ENCODE measurements at regions not wholly inside any gene's neighbourhood (a gene's known extent, or its start where the extent isn't known, plus 50 kb on each side); places are given as distances from the start of the nearest gene placed in this dataset.
"Not testable (repeated sequence)": the region's sequence is repeated elsewhere in the genome, so short reads cannot be mapped to it uniquely, and the experiment has no call there.

GRCh38 chr6:13874191-13874549 is 50.6 kb upstream of the RNF182 start:
- ATAC-seq = peak; percentile 37
- intact Hi-C loops (cut with DNase I, micrococcal nuclease) = loop anchor here in 1 of 2 donors (10.0 kb wide), 1 partner anchor 79 kb away; no protein-coding TSS in a partner anchor
- no peak for DNase-seq

- intact Hi-C loops (cut with DNase I, micrococcal nuclease) = loop anchor here in 1 of 2 donors (10.0 kb wide), 1 partner anchor 79 kb away; no protein-coding TSS in a partner anchor
- peak; percentile 88 for ATAC-seq
These were observed 51.2 kb upstream of the RNF182 start for GRCh38 chr6:13873288-13874190.

GRCh38 chr6:13872681-13873080 is 52.1 kb upstream of the RNF182 start:
- ATAC-seq (no peak), DNase-seq (no peak)
- intact Hi-C loops (cut with DNase I, micrococcal nuclease) = loop anchor here in 1 of 2 donors (10.0 kb wide), 1 partner anchor 78 kb away; no protein-coding TSS in a partner anchor

More at GRCh38 chr6:13873288-13874190, 51.2 kb upstream of the RNF182 start:
- DNase-seq = peak; percentile 54 to 83

GRCh38 chr6:13872006-13872405 is 52.7 kb upstream of the RNF182 start:
- DNase-seq = not testable (repeated sequence)

DNA sequence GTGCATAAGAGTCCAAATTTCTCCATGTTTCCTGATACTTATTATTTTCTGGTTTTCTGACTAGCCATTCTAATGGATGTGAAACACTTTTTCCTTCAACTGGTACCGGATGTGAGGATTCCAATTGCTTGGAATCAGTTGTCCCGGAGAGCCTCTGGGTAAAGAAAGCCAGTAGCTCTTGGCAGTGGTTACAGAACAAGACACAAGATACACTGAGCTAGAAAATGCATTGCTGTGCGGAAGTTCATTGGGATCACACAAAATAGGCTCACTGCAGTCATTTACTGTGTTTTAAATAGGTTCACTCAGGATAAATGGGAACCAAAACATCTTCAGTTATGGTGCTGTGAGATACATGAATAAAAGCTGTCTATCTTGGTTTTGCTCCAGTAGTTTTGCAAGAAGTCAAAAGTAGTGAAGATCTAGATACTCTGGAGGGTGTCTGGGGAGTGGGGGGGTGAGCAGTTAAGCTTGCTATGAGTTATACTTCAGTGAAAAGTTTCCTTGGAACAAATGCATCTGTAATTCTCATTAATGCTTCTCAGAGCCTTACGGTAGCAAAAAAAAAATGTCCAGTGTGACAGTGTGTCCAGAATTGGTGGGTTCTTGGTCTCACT is 54.4 kb upstream of the RNF182 start:
- DNase-seq (no peak), ATAC-seq (no peak)
- intact Hi-C loops (cut with DNase I, micrococcal nuclease) = loop anchor here in 1 of 2 donors (10.0 kb wide), 1 partner anchor 76 kb away; no protein-coding TSS in a partner anchor

More at GRCh38 chr6:13872006-13872405, 52.7 kb upstream of the RNF182 start:
- ATAC-seq = not testable (repeated sequence)
- intact Hi-C loops (cut with DNase I, micrococcal nuclease) = loop anchor here in 1 of 2 donors (10.0 kb wide), 1 partner anchor 77 kb away; no protein-coding TSS in a partner anchor

- ATAC-seq (no peak), DNase-seq (no peak)
- intact Hi-C loops (cut with DNase I, micrococcal nuclease) = no loop called here
These were observed 53.9 kb upstream of the MCUR1 start for GRCh38 chr6:13868236-13868635.

GRCh38 chr6:13866301-13866700 is 51.9 kb upstream of the MCUR1 start:
- ATAC-seq (no peak), DNase-seq (no peak)
- intact Hi-C loops (cut with DNase I, micrococcal nuclease) = no loop called here

DNA sequence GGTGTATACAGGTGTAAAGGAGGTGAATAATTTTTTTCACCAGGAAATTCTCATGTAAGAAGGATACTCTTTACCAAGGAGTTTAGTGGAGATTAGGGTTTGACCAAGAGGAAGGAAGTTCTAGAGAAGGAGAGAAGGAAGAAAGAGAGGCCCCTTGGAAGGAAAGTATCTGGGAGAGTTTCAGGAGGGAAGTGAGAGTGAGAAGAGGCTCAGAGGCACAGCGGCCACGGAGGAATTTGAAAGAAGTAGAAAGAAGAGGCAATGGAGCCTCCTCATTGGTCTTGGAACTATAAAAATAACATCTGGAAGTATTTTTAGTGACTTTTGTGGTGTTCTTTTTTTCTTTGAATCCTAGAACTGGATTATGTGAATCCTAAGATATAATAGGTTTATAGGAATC is 50.8 kb upstream of the MCUR1 start:
- intact Hi-C loops (cut with DNase I, micrococcal nuclease) = no loop called here
- no peak for DNase-seq
- ATAC-seq = no peak

- intact Hi-C loops (cut with DNase I, micrococcal nuclease); ATAC-seq; DNase-seq: not testable (repeated sequence)
These were observed 50.3 kb upstream of the MCUR1 start for GRCh38 chr6:13864669-13865068.

All from left colon (tissue), 2 donors.